ENCODE measurements at regions not wholly inside any gene's neighbourhood (a gene's known extent, or its start where the extent isn't known, plus 50 kb on each side); places are given as distances from the start of the nearest gene placed in this dataset.

- DNase-seq (ENCODE audit: low read depth) = no peak
- Histone ChIP-seq H3K27me3 (ENCODE audit: control insufficient read depth, insufficient read depth, low read length) (no peaks in the 10 kb centered on the region), H3K4me3 (ENCODE audit: low read depth, low read length) (no peak overlapping the region), H3K36me3 (ENCODE audit: control insufficient read depth, insufficient read depth, low read length) (no peaks in the 10 kb centered on the region)
- no peak for TF ChIP-seq CTCF (IDR thresholded peaks at IDR 0.05; ENCODE audit: insufficient read depth, low read length, poor library complexity, severe bottlenecking)
Measured at GRCh38 chr3:83302091-83302490, 1540.6 kb upstream of the GBE1 start.

- DNase-seq (ENCODE audit: low read depth) = no peak
- no peaks in the 10 kb centered on the region for H3K27me3 ChIP-seq (ENCODE audit: control insufficient read depth, insufficient read depth, low read length)
- TF ChIP-seq CTCF (IDR thresholded peaks at IDR 0.05; ENCODE audit: insufficient read depth, low read length, poor library complexity, severe bottlenecking) = no peak
- H3K36me3 ChIP-seq (ENCODE audit: control insufficient read depth, insufficient read depth, low read length) = no peaks in the 10 kb centered on the region
- H3K4me3 ChIP-seq (ENCODE audit: low read depth, low read length) = no peak overlapping the region
Measured at GRCh38 chr3:83317605-83318004, 1556.2 kb upstream of the GBE1 start.

GRCh38 chr3:83320726-83321125 is 1559.3 kb upstream of the GBE1 start:
- Histone ChIP-seq H3K4me3 (ENCODE audit: low read depth, low read length) (no peak overlapping the region), H3K36me3 (ENCODE audit: control insufficient read depth, insufficient read depth, low read length) (no peaks in the 10 kb centered on the region), H3K27me3 (ENCODE audit: control insufficient read depth, insufficient read depth, low read length) (no peaks in the 10 kb centered on the region)
- no peak for TF ChIP-seq CTCF (IDR thresholded peaks at IDR 0.05; ENCODE audit: insufficient read depth, low read length, poor library complexity, severe bottlenecking)
- no peak for DNase-seq (ENCODE audit: low read depth)

- no peak for DNase-seq (ENCODE audit: low read depth)
- TF ChIP-seq CTCF (IDR thresholded peaks at IDR 0.05; ENCODE audit: insufficient read depth, low read length, poor library complexity, severe bottlenecking) = no peak
- no peak overlapping the region for H3K4me3 ChIP-seq (ENCODE audit: low read depth, low read length)
- no peaks in the 10 kb centered on the region for H3K27me3 ChIP-seq (ENCODE audit: control insufficient read depth, insufficient read depth, low read length)
- no peaks in the 10 kb centered on the region for H3K36me3 ChIP-seq (ENCODE audit: control insufficient read depth, insufficient read depth, low read length)
Measured at GRCh38 chr3:83321457-83321856, 1560.0 kb upstream of the GBE1 start.

- no peak overlapping the region for H3K4me3 ChIP-seq (ENCODE audit: low read depth, low read length)
- no peak for TF ChIP-seq CTCF (IDR thresholded peaks at IDR 0.05; ENCODE audit: insufficient read depth, low read length, poor library complexity, severe bottlenecking)
- no peaks in the 10 kb centered on the region for H3K36me3 ChIP-seq (ENCODE audit: control insufficient read depth, insufficient read depth, low read length)
- H3K27me3 ChIP-seq (ENCODE audit: control insufficient read depth, insufficient read depth, low read length) = no peaks in the 10 kb centered on the region
- DNase-seq (ENCODE audit: low read depth) = no peak
Measured at GRCh38 chr3:83321891-83322290, 1560.4 kb upstream of the GBE1 start.

- no peak for DNase-seq (ENCODE audit: low read depth)
- no peak for TF ChIP-seq CTCF (IDR thresholded peaks at IDR 0.05; ENCODE audit: insufficient read depth, low read length, poor library complexity, severe bottlenecking)
- Histone ChIP-seq H3K27me3 (ENCODE audit: control insufficient read depth, insufficient read depth, low read length) (no peaks in the 10 kb centered on the region), H3K4me3 (ENCODE audit: low read depth, low read length) (no peak overlapping the region), H3K36me3 (ENCODE audit: control insufficient read depth, insufficient read depth, low read length) (no peaks in the 10 kb centered on the region)
Measured at GRCh38 chr3:83354205-83354604, 1592.8 kb upstream of the GBE1 start.

Data from kidney epithelial cell (primary cell).